Glutamatergic neuron (in vitro differentiated cells): ENCODE measurements at regions not wholly inside any gene's neighbourhood (a gene's known extent, or its start where the extent isn't known, plus 50 kb on each side); places are given as distances from the start of the nearest gene placed in this dataset.

ENCODE experiments used
- DNase-seq: peaks from one replicate; pipeline ENCODE4 v3.0.0; 2022
- H3K27ac Mint-ChIP-seq: one replicate; pipeline ENCODE4 v1.8.0; 2020; ENCODE audit warnings: mild to moderate bottlenecking, mixed read lengths, inconsistent platforms; ENCODE audit not compliant: unreplicated experiment
- H3K27me3 Mint-ChIP-seq: one replicate; pipeline ENCODE4 v1.8.0; 2020; ENCODE audit warnings: mild to moderate bottlenecking, moderate library complexity, mixed read lengths, inconsistent platforms; ENCODE audit not compliant: unreplicated experiment
- H3K36me3 Mint-ChIP-seq: one replicate; pipeline ENCODE4 v1.8.0; 2020; ENCODE audit warnings: mild to moderate bottlenecking, mixed read lengths, inconsistent platforms; ENCODE audit not compliant: unreplicated experiment
- H3K4me1 Mint-ChIP-seq: one replicate; pipeline ENCODE4 v1.8.0; 2020; ENCODE audit warnings: mild to moderate bottlenecking, low read depth, mixed read lengths, inconsistent platforms; ENCODE audit not compliant: unreplicated experiment
- H3K4me3 Mint-ChIP-seq: one replicate; pipeline ENCODE4 v1.8.0; 2020; ENCODE audit warnings: mild to moderate bottlenecking, mixed read lengths, inconsistent platforms; ENCODE audit not compliant: unreplicated experiment
- H3K9me3 Mint-ChIP-seq: one replicate; pipeline ENCODE4 v1.8.0; 2020; ENCODE audit warnings: mild to moderate bottlenecking, moderate library complexity, mixed read lengths, inconsistent platforms; ENCODE audit not compliant: unreplicated experiment
- TF ChIP-seq, protein P1 (sequence below): fragments of 200-600 bp; sonication (generic); IDR thresholded peaks from one replicate; pipeline ENCODE4 v1.5.0; 2021; ENCODE audit not compliant: partially characterized antibody, unreplicated experiment

DNA sequence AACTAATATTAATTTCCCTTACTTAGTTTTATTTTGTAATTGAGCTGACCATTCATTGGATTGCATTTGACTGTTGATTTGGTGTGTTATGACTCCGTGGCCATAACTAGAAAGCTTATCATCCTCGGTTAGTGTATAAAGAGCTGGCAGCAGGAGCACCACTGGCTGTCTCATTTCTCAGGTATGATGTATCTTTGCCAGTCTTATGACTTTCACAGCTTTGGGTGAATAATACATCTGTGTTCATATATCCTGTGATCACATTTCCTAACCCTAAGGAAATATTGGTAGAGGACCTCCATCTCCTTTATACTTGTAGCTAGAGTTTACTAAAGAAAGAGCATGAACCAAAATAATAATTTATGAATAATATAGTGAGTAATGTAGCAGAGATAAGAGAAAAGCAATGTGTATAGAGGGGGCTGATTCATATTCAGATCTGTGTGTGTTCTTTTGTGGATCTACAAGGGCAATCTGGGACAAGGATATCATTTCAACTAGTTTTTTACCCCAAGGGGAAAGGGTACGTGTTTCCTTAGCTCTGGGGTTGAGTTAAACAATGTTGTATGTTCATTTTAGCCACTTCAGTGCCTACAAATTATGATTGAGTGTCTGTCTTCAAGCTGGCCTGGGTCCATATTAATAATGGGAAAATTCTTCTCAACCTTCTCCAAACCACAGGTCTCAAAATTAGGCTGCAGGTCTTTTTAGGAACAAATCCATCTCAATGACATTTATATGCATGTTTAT lies 901.7 kb downstream of the NTRK3 start:
- TF ChIP-seq, protein P1, sequence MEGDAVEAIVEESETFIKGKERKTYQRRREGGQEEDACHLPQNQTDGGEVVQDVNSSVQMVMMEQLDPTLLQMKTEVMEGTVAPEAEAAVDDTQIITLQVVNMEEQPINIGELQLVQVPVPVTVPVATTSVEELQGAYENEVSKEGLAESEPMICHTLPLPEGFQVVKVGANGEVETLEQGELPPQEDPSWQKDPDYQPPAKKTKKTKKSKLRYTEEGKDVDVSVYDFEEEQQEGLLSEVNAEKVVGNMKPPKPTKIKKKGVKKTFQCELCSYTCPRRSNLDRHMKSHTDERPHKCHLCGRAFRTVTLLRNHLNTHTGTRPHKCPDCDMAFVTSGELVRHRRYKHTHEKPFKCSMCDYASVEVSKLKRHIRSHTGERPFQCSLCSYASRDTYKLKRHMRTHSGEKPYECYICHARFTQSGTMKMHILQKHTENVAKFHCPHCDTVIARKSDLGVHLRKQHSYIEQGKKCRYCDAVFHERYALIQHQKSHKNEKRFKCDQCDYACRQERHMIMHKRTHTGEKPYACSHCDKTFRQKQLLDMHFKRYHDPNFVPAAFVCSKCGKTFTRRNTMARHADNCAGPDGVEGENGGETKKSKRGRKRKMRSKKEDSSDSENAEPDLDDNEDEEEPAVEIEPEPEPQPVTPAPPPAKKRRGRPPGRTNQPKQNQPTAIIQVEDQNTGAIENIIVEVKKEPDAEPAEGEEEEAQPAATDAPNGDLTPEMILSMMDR: no peak
- peaks cover 7% of the 10 kb centered on the region for H3K4me1 Mint-ChIP-seq
- H3K27me3 Mint-ChIP-seq: peaks cover 1% of the 10 kb centered on the region
- no peak overlapping the region for H3K27ac Mint-ChIP-seq
- H3K4me3 Mint-ChIP-seq: no peak overlapping the region
- no peaks in the 10 kb centered on the region for H3K36me3 Mint-ChIP-seq
- no peak for DNase-seq
- no peaks in the 10 kb centered on the region for H3K9me3 Mint-ChIP-seq

DNA sequence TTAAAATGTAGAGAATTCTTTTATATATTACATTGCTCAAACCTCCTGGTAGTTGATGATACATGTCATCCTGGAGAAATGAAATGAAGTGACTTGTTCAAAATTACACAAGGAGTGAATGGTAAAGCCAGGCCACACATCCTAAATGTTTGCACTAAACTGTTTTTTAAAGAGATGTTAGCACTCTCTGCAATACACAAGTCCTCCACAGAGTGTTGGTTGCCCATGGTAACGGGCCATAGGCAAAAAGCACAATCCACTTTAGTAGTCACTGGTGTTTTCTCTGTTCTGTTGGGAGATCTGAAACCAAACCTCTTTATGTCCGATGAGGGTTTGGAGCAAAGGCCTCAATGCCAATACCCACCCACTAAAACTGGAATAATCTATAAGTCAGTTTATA lies 907.4 kb downstream of the NTRK3 start:
- no peak for DNase-seq
- TF ChIP-seq, protein P1: no peak

DNA sequence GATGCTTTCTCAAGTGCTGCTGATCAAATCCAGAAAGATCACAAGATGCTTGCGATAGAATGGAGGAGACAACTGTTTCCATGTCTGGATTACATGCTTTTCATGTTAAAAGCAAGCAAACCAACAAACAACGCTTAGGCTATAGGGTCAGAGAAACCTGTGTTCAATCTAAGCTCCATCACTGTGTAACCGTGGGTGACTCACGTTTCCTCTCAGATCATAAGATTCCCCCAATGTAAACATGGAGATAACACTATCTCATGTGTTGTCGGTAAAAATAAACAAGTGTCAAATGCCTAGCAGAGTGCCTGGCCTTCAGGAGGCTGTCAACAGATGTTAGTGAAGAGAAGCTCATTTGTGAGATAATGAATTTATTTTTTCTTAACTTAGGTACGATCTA lies 907.8 kb downstream of the NTRK3 start:
- DNase-seq: no peak
- Mint-ChIP-seq H3K27ac (no peak overlapping the region), H3K4me1 (peaks cover 4% of the 10 kb centered on the region), H3K27me3 (peaks cover 1% of the 10 kb centered on the region), H3K9me3 (peaks cover 1% of the 10 kb centered on the region), H3K36me3 (peaks cover 13% of the 10 kb centered on the region), H3K4me3 (no peak overlapping the region)
- TF ChIP-seq, protein P1: no peak

More for the DNA sequence above, 907.4 kb downstream of the NTRK3 start:
- no peak overlapping the region for H3K27ac Mint-ChIP-seq
- H3K9me3 Mint-ChIP-seq: peaks cover 1% of the 10 kb centered on the region
- peaks cover 4% of the 10 kb centered on the region for H3K4me1 Mint-ChIP-seq
- H3K4me3 Mint-ChIP-seq: no peak overlapping the region
- peaks cover 13% of the 10 kb centered on the region for H3K36me3 Mint-ChIP-seq
- H3K27me3 Mint-ChIP-seq: peaks cover 1% of the 10 kb centered on the region

DNA sequence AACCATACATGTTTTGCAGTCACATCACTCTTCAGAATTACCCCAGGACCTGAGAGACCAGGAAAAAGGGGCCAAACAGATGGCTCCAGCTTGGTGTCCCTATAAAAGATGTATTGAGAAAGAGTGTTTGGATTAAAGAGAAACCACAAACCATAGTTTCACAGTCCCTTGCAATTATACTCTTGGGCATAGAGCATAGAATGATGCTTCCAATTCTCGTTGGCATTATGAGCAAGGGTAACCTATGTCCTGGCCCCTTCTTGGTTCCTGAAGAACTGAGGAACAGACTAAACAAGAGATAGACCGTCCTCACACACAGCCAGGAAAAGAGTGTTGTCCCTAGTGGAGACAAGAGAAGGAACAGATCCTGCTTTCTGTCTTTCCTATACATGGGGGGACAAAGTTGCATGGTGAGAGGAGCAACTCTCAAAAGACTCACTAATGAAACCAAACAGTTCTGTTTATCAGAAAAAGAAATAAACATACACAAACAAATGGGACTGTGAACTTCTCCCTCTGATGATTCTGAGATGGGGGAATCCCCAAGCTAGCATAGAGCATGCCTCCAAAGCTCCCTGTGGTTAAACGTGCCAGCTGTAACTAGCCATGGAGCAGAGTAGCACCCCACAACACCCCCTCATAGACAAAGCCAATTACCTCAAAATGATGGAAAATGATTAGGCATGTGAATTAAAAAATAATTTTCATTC lies 908.6 kb downstream of the NTRK3 start:
- Mint-ChIP-seq H3K36me3 (peaks cover 13% of the 10 kb centered on the region), H3K27ac (no peak overlapping the region), H3K4me3 (no peak overlapping the region), H3K4me1 (peaks cover 4% of the 10 kb centered on the region), H3K27me3 (peaks cover 1% of the 10 kb centered on the region), H3K9me3 (peaks cover 1% of the 10 kb centered on the region)
- TF ChIP-seq, protein P1: no peak
- no peak for DNase-seq

DNA sequence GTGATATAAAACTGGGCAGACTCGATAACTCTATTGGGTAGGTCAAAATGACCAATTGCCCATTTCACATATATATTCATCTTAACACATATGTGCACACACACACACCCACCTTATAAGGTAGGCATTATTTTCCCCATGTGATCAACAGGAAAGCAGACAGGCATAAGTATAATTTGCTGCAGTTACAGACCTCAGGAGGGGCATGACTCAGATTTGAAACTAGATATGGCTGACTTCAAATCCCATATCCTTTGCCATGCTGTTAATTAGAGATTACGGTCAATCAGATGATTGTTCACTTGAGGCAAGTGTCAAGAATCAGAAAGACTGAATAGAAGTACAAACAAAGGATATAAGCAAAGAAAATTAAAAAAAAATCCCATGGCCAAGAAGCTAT lies 910.6 kb downstream of the NTRK3 start:
- TF ChIP-seq, protein P1: no peak
- no peak overlapping the region for H3K27ac Mint-ChIP-seq

More for the DNA sequence above, 910.6 kb downstream of the NTRK3 start:
- DNase-seq: no peak
- H3K4me1 Mint-ChIP-seq: peaks cover 4% of the 10 kb centered on the region
- H3K9me3 Mint-ChIP-seq: peaks cover 1% of the 10 kb centered on the region
- no peaks in the 10 kb centered on the region for H3K27me3 Mint-ChIP-seq
- H3K4me3 Mint-ChIP-seq: no peak overlapping the region
- H3K36me3 Mint-ChIP-seq: peaks cover 13% of the 10 kb centered on the region
